ENCODE measurements at regions not wholly inside any gene's neighbourhood (a gene's known extent, or its start where the extent isn't known, plus 50 kb on each side); places are given as distances from the start of the nearest gene placed in this dataset.

DNA sequence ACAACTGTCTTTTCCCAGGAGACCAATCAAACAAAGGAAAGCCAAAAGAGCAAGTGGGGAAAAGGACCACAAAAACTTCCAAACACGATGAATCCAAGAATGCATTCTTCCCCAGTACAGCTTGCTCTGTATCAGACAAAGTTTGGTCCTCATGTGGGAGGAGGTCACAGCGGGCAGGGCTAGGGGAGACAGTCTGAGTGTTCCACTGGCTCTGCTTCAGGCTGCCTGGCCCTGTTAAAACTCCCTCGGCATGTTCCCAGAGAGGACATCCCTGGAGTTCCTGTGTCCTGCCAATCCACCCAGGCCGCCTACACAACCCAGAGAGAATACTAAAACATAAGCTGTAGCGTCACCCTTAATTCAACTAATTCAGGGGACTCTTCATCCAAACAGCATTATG, 415.1 kb upstream of the DYNLRB2 start:
- Histone ChIP-seq H3K9me3 (ENCODE audit: control insufficient read depth, insufficient read depth, low read length) (no peaks in the 10 kb centered on the region), H3K27ac (ENCODE audit: low read depth, low read length) (no peak overlapping the region)
- POLR2A ChIA-PET, result no interaction called here

DNA sequence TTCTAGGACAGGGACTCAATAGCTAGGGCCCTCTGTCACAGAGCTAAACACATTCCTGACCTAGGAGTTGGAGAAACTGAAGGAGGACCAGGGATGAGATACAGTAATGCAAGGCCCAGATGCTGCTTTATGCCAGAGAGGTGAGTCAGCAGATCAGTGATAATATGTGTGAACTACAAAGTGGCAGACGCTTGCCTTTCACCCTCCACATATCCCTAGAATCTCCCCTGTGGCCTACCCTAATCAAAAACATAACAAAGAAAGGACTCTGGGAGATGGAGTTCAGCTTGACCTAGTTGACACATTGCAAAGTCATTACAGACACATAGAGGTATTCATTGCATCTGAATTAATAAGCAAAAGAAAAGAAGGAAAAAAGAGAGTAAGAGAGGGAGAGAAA, 417.6 kb upstream of the DYNLRB2 start:
- H3K4me3 ChIP-seq (ENCODE audit: low read depth, low read length), result no peak overlapping the region
- ChIA-PET CTCF (interaction anchor here (1.7 kb wide), 1 partner anchor 246 kb away, joined by 4 read pairs; no protein-coding TSS in a partner anchor), POLR2A (no interaction called here)
- H3K9me3 ChIP-seq (ENCODE audit: control insufficient read depth, insufficient read depth, low read length), result no peaks in the 10 kb centered on the region
- TF ChIP-seq, protein P1, sequence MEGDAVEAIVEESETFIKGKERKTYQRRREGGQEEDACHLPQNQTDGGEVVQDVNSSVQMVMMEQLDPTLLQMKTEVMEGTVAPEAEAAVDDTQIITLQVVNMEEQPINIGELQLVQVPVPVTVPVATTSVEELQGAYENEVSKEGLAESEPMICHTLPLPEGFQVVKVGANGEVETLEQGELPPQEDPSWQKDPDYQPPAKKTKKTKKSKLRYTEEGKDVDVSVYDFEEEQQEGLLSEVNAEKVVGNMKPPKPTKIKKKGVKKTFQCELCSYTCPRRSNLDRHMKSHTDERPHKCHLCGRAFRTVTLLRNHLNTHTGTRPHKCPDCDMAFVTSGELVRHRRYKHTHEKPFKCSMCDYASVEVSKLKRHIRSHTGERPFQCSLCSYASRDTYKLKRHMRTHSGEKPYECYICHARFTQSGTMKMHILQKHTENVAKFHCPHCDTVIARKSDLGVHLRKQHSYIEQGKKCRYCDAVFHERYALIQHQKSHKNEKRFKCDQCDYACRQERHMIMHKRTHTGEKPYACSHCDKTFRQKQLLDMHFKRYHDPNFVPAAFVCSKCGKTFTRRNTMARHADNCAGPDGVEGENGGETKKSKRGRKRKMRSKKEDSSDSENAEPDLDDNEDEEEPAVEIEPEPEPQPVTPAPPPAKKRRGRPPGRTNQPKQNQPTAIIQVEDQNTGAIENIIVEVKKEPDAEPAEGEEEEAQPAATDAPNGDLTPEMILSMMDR (IDR thresholded peaks at IDR 0.05; ENCODE audit: low read depth, low read length), result no peak
- no peak for DNase-seq (ENCODE audit: low read depth, low spot score)
- H3K27ac ChIP-seq (ENCODE audit: low read depth, low read length), result no peak overlapping the region
- H3K27me3 ChIP-seq (ENCODE audit: control insufficient read depth, insufficient read depth, low read length), result no peaks in the 10 kb centered on the region

More for the DNA sequence above, 415.1 kb upstream of the DYNLRB2 start:
- CTCF ChIA-PET, result no interaction called here
- Histone ChIP-seq H3K4me3 (ENCODE audit: low read depth, low read length) (no peak overlapping the region), H3K27me3 (ENCODE audit: control insufficient read depth, insufficient read depth, low read length) (peaks cover 5% of the 10 kb centered on the region)
- TF ChIP-seq, protein P1 (IDR thresholded peaks at IDR 0.05; ENCODE audit: low read depth, low read length), result no peak
- DNase-seq (ENCODE audit: low read depth, low spot score), result no peak

DNA sequence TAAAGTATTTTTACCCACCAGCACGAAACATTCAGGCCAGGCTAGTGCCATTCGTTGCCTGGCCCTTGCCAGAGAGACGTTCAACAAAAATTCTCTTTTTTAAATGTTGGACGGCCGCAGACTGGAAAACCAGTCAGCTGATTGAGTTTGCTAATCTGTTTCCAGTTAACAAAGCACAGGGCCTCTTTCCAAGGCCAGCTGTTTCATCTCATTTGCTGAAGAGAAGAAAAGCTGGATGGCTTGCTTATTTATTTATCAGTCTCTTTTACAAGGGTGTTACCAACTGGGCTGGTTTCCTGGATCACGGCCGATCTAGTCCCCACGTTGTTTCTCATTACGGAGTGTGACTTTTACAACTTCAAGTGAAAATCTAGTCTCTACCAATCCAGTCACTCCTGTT, 418.7 kb upstream of the DYNLRB2 start:
- ChIA-PET POLR2A (no interaction called here), CTCF (interaction anchor here (1.7 kb wide), 1 partner anchor 247 kb away, joined by 4 read pairs; no protein-coding TSS in a partner anchor)
- DNase-seq (ENCODE audit: low read depth, low spot score), result no peak
- Histone ChIP-seq H3K9me3 (ENCODE audit: control insufficient read depth, insufficient read depth, low read length) (no peaks in the 10 kb centered on the region), H3K27me3 (ENCODE audit: control insufficient read depth, insufficient read depth, low read length) (no peaks in the 10 kb centered on the region), H3K4me3 (ENCODE audit: low read depth, low read length) (no peak overlapping the region), H3K27ac (ENCODE audit: low read depth, low read length) (no peak overlapping the region)
- TF ChIP-seq, protein P1 (IDR thresholded peaks at IDR 0.05; ENCODE audit: low read depth, low read length), result no peak

DNA sequence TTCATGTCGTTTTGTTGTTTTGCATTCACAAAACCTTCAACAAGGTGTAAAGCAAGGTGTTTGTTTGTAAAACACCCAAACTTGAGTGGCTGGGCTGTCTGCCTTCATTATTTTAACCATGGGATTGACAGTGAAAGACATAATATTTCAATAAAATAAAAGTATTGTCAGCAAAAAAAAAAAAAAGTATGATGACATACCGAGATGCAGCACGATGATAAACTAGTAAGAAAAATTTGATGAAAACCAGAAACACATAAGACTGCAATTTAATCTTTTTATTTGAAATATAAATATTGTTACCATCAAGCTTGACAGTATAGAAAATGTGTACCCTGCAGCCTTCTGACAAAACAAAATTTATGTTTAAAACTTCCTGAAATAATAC, 419.3 kb upstream of the DYNLRB2 start:
- CTCF ChIA-PET, result no interaction called here

DNA sequence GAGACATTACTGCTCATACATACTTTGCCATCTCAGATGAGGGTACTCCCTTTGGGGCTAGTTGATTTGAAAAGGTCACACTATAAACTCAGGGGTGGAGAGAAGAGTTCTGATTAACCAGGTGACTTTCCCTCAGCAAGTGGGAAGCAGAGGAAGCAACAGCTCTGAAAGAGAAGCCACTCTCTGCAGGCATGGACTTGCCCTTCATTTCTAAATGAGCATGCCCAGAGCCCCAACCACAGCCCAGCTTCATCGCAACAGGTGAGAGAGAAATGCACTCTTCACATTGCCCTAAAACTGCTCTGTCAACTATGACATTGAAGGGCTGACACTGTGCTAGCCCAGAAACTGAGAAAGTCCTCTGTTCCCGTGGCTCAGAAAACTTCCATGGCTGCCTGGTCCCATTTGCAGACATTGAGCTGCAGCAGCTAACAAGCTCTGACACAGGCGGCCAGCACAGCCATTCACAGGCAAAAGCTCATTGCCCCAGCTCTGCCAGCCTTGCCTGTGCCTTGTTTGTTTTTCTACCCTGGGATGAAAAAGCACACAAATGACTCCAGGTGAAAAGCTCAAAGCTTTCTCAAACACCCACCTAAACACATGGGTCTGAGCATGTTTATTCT, 419.8 kb upstream of the DYNLRB2 start:
- no peaks in the 10 kb centered on the region for H3K27me3 ChIP-seq (ENCODE audit: control insufficient read depth, insufficient read depth, low read length)
- TF ChIP-seq, protein P1 (IDR thresholded peaks at IDR 0.05; ENCODE audit: low read depth, low read length), result no peak
- no peak for DNase-seq (ENCODE audit: low read depth, low spot score)
- POLR2A ChIA-PET, result no interaction called here
- no peaks in the 10 kb centered on the region for H3K9me3 ChIP-seq (ENCODE audit: control insufficient read depth, insufficient read depth, low read length)
- H3K27ac ChIP-seq (ENCODE audit: low read depth, low read length), result no peak overlapping the region
- H3K4me3 ChIP-seq (ENCODE audit: low read depth, low read length), result no peak overlapping the region
- CTCF ChIA-PET, result no interaction called here

More for the DNA sequence above, 419.3 kb upstream of the DYNLRB2 start:
- TF ChIP-seq, protein P1 (IDR thresholded peaks at IDR 0.05; ENCODE audit: low read depth, low read length), result no peak
- POLR2A ChIA-PET, result no interaction called here
- Histone ChIP-seq H3K27me3 (ENCODE audit: control insufficient read depth, insufficient read depth, low read length) (no peaks in the 10 kb centered on the region), H3K27ac (ENCODE audit: low read depth, low read length) (no peak overlapping the region), H3K9me3 (ENCODE audit: control insufficient read depth, insufficient read depth, low read length) (no peaks in the 10 kb centered on the region), H3K4me3 (ENCODE audit: low read depth, low read length) (no peak overlapping the region)
- DNase-seq (ENCODE audit: low read depth, low spot score), result no peak
